Lower leg skin (tissue), 4 donors: ENCODE measurements at regions not wholly inside any gene's neighbourhood (a gene's known extent, or its start where the extent isn't known, plus 50 kb on each side); places are given as distances from the start of the nearest gene placed in this dataset.

Experiments
- DNase-seq, 2 donors: peaks; one replicate each; pipeline ENCODE4 v3.0.0-alpha.2; 2019; ENCODE audit warnings: low spot score in 2 of 2
- H3K4me3 ChIP-seq: fragments of 200-600 bp; sonication (generic); 2 replicates; pipeline ENCODE4 v1.5.1; 2017; ENCODE audit warnings: mild to moderate bottlenecking, low read depth; ENCODE audit not compliant: poor library complexity, severe bottlenecking
- CTCF ChIP-seq, 3 donors: fragments of 450-650 bp; IDR thresholded peaks; one replicate each; pipeline ENCODE4 v1.5.1; 2016; ENCODE audit warnings: antibody characterized with exemption in 3 of 3, mild to moderate bottlenecking in 3 of 3, moderate library complexity in 2 of 3
- POLR2A ChIP-seq, 2 donors: fragments of 450-650 bp; IDR thresholded peaks; one replicate each; pipeline ENCODE4 v1.6.1; 2016 to 2017; ENCODE audit warnings: antibody characterized with exemption in 2 of 2, mild to moderate bottlenecking in 1 of 2, moderate library complexity in 1 of 2
- WGBS, 2 donors: methylation state at CpG; one replicate each; pipeline ENCODE4 v1.1.5; 2018; 5-methylcytosine and 5-hydroxymethylcytosine counted together
- intact Hi-C: fragments of 100-400 bp; cut with DNase I; formaldehyde crosslinking; loops from one replicate; pipeline ENCODE4 v1.15.0; 2023; ENCODE audit warnings: low total_unique reads

- WGBS, 2 donors, result 88% methylated on average over 3 of the region's 3 CpGs
- intact Hi-C loops, result no loop called here
Measured at GRCh38 chr18:39672171-39672570, 2106.6 kb upstream of the CELF4 start.

DNA sequence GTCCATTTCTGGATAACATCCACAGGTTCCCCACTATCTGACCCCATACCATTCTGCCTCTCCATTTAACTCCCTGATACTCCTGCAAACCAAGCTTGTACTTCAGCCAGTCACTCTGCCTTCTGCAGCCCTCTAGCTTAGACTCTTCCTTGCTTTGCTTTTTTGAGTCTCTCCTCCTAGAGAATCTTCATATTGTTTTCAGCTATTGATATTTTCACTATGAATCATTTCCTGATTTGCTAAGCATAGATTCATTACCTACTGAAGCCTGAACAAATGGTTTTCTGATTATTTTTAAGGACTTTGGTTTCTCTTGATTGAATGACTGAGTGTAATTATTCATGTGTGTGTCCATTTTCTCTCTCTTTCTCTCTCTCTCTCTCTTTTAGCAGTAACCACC, 2102.3 kb upstream of the CELF4 start:
- no peak for DNase-seq
- no peak for TF ChIP-seq CTCF (IDR thresholded peaks at IDR 0.05)
- intact Hi-C loops, result no loop called here
- no peak overlapping the region for H3K4me3 ChIP-seq

More at GRCh38 chr18:39672171-39672570, 2106.6 kb upstream of the CELF4 start:
- H3K4me3 ChIP-seq, result no peak overlapping the region
- DNase-seq, result no peak
- TF ChIP-seq POLR2A (IDR thresholded peaks at IDR 0.05), result no peak
- no peak for TF ChIP-seq CTCF (IDR thresholded peaks at IDR 0.05)

GRCh38 chr18:39666541-39666940, 2100.9 kb upstream of the CELF4 start:
- no peak for DNase-seq
- TF ChIP-seq POLR2A (IDR thresholded peaks at IDR 0.05) (no peak), CTCF (IDR thresholded peaks at IDR 0.05) (no peak)
- H3K4me3 ChIP-seq, result no peak overlapping the region
- WGBS, 2 donors, result 77 to 83% methylated on average over 2 of the region's 2 CpGs
- intact Hi-C loops, result no loop called here

DNA sequence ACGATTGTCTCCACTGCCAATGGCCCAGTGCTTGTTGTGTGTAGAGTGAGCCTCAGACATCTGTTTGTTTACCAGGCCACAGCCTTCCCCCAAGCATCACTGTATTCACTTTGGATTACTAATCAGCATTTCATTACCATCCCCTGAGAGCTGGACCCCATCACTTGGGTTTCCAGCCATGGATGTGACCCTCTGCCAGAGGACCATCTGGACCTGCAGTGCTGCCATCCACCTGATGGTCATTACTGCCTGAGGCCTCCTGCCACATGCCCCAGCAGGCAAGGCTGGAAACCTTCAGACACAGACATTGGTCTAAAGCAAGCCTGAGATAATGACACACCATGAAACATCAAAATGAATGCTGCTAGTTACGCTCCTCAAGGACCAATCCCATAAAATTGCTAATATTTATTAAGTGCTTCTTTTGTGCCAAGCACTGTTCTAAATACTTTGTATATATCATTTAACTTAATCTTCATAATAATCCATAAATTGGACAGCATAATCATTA, 2096.3 kb upstream of the CELF4 start:
- no peak overlapping the region for H3K4me3 ChIP-seq
- intact Hi-C loops, result no loop called here
- WGBS, 2 donors, result 89 to 96% methylated on average over 2 of the region's 2 CpGs
- DNase-seq, result no peak
- TF ChIP-seq POLR2A (IDR thresholded peaks at IDR 0.05), result no peak
- no peak for TF ChIP-seq CTCF (IDR thresholded peaks at IDR 0.05)

- intact Hi-C loops, result no loop called here
- TF ChIP-seq POLR2A (IDR thresholded peaks at IDR 0.05), result no peak
- TF ChIP-seq CTCF (IDR thresholded peaks at IDR 0.05), result no peak
- WGBS, 2 donors, result 83 to 86% methylated on average over 2 of the region's 2 CpGs
- no peak overlapping the region for H3K4me3 ChIP-seq
- DNase-seq, result no peak
Measured at GRCh38 chr18:39660141-39660540, 2094.5 kb upstream of the CELF4 start.

DNA sequence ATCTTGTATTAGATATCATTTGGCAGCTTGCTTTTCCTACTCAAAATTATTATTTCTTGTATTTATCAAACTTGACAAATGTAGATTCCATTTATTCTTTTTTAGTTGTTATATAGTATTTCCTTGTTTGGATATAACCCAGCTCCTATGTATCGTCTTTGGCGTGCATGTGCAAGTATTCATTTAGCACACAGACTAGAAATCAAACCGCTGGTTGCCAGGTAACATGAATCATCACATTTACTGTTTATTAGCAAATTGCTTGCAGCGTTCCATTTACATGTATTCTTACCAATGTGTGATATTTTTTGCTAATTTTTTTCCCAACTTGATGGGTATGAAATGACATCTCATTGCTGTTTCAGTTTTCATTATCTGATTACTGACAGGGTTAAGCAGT, 2089.7 kb upstream of the CELF4 start:
- intact Hi-C loops, result no loop called here

More for the DNA sequence above, 2089.7 kb upstream of the CELF4 start:
- no peak for TF ChIP-seq POLR2A (IDR thresholded peaks at IDR 0.05)
- DNase-seq, result no peak
- H3K4me3 ChIP-seq, result no peak overlapping the region
- 50 to 67% methylated on average over 4 of the region's 4 CpGs for WGBS, 2 donors
